H1 (cell line): ENCODE measurements at regions not wholly inside any gene's neighbourhood (a gene's known extent, or its start where the extent isn't known, plus 50 kb on each side); places are given as distances from the start of the nearest gene placed in this dataset.

Source experiments
- CTCF ChIA-PET: fragments of 300-600 bp; sonication (Branson Sonifier 250); formaldehyde crosslinking; loops from one replicate; lab custom pipeline; 2021; ENCODE audit not compliant: partially characterized antibody; lab: Charles Lee
- POLR2A ChIA-PET: fragments of 300-600 bp; sonication (Branson Sonifier 250); formaldehyde crosslinking; loops from one replicate; lab custom pipeline; 2021; ENCODE audit warnings: inconsistent platforms; ENCODE audit not compliant: partially characterized antibody; lab: Charles Lee
- DNase-seq, 2 experiments: peaks; one replicate each; pipeline versions ENCODE4 v3.0.0 to v3.0.0-alpha.2; 2010 to 2022; ENCODE audit warnings: low spot score in 2 of 2, low read depth in 1 of 2, mixed read lengths in 1 of 2
- FAIRE-seq: peaks from 2 replicates; lab custom pipeline; 2011; peaks lifted over from hg19 to GRCh38; lab: Jason Lieb, UNC
- H2AFZ ChIP-seq: 2 replicates; pipeline ENCODE4 v1.8.1; 2012; ENCODE audit warnings: low read length, inconsistent platforms
- H2AK5ac ChIP-seq: 2 replicates; pipeline ENCODE4 v1.6.1; 2013; ENCODE audit warnings: low read depth, low read length
- H2BK120ac ChIP-seq: replicated peaks from 2 replicates; pipeline ENCODE3; 2013; ENCODE audit warnings: low read depth, low read length, inconsistent platforms
- H2BK12ac ChIP-seq: 2 replicates; pipeline ENCODE4 v1.6.1; 2013; ENCODE audit warnings: low read depth, low read length
- H2BK15ac ChIP-seq: 2 replicates; pipeline ENCODE4 v1.6.1; 2013; ENCODE audit warnings: low read length
- H2BK20ac ChIP-seq: 2 replicates; pipeline ENCODE4 v1.6.1; 2013; ENCODE audit warnings: low read length
- H2BK5ac ChIP-seq: 2 replicates; pipeline ENCODE4 v1.6.1; 2013; ENCODE audit warnings: low read depth, low read length
- H3K14ac ChIP-seq: 2 replicates; pipeline ENCODE4 v1.6.1; 2013; ENCODE audit warnings: inconsistent platforms; ENCODE audit not compliant: insufficient read length
- H3K18ac ChIP-seq: 2 replicates; pipeline ENCODE4 v1.6.1; 2013; ENCODE audit warnings: low read length; ENCODE audit errors: extremely low read depth
- H3K23ac ChIP-seq: 2 replicates; pipeline ENCODE4 v1.6.1; 2013; ENCODE audit warnings: inconsistent platforms; ENCODE audit not compliant: insufficient read length
- H3K23me2 ChIP-seq: 2 replicates; pipeline ENCODE4 v1.6.1; 2013; ENCODE audit warnings: low read depth, low read length
- H3K27ac ChIP-seq: 2 replicates; pipeline ENCODE4 v1.6.1; 2011; ENCODE audit warnings: low read depth, low read length, inconsistent platforms
- H3K27me3 ChIP-seq, 4 experiments: replicated peaks in 1 of 4; 1 replicate in 1 of 4; 2 replicates in 3 of 4; pipeline versions ENCODE4 v1.6.1 to v1.8.1; 2011 to 2013; ENCODE audit warnings: low read length in 3 of 4, mild to moderate bottlenecking in 3 of 4, inconsistent platforms in 2 of 4, mixed read lengths in 2 of 4, moderate library complexity in 1 of 4; ENCODE audit not compliant: control insufficient read depth in 3 of 4, insufficient read depth in 3 of 4; ENCODE audit errors: extremely low read depth in 1 of 4
- H3K36me3 ChIP-seq, 4 experiments: 2 replicates each; pipeline versions ENCODE4 v1.6.1 to v1.8.1; 2011 to 2013; ENCODE audit warnings: mild to moderate bottlenecking in 4 of 4, low read length in 3 of 4, moderate library complexity in 2 of 4, control low read depth in 1 of 4, inconsistent platforms in 1 of 4; ENCODE audit not compliant: insufficient read depth in 4 of 4, control insufficient read depth in 2 of 4
- H3K4ac ChIP-seq: replicated peaks from 2 replicates; pipeline ENCODE3; 2013; ENCODE audit warnings: low read length, low read depth, mixed read lengths, inconsistent platforms; ENCODE audit not compliant: insufficient read length
- H3K4me1 ChIP-seq, 4 experiments: replicated peaks in 1 of 4; 1 replicate in 1 of 4; 2 replicates in 3 of 4; pipeline versions ENCODE4 v1.6.1 to v1.8.1; 2011 to 2013; ENCODE audit warnings: low read length in 3 of 4, inconsistent platforms in 2 of 4, mixed read lengths in 1 of 4; ENCODE audit not compliant: insufficient read depth in 4 of 4, control insufficient read depth in 3 of 4
- H3K4me2 ChIP-seq, 2 experiments: 2 replicates each; pipeline versions ENCODE4 v1.6.1 to v1.8.1; 2011 to 2013; ENCODE audit warnings: low read depth in 2 of 2, low read length in 2 of 2, control low read depth in 1 of 2, inconsistent platforms in 1 of 2, mild to moderate bottlenecking in 1 of 2; ENCODE audit not compliant: insufficient read depth in 1 of 2
- H3K4me3 ChIP-seq, 4 experiments: fragments of 200-600, 300-600 bp in 1 of 4; sonication (generic), shearing (Covaris generic), sonication (Bioruptor Twin) in 1 of 4; 2 replicates each; pipeline versions ENCODE4 v1.5.1 to v1.8.1; 2011 to 2016; ENCODE audit warnings: low read length in 4 of 4, low read depth in 3 of 4, control low read depth in 2 of 4, inconsistent platforms in 2 of 4, mild to moderate bottlenecking in 2 of 4, mixed read lengths in 1 of 4, moderate library complexity in 1 of 4; ENCODE audit not compliant: insufficient read depth in 2 of 4; ENCODE audit errors: extremely low read depth in 1 of 4
- H3K56ac ChIP-seq: replicated peaks from 2 replicates; pipeline ENCODE3; 2013; ENCODE audit warnings: low read depth, mild to moderate bottlenecking, mixed read lengths, low read length, inconsistent platforms; ENCODE audit not compliant: insufficient read length
- H3K79me1 ChIP-seq: 2 replicates; pipeline ENCODE4 v1.6.1; 2013; ENCODE audit warnings: low read depth, low read length, control low read depth
- H3K79me2 ChIP-seq, 2 experiments: 2 replicates each; pipeline versions ENCODE4 v1.6.1 to v1.8.1; 2012 to 2013; ENCODE audit warnings: low read length in 2 of 2, mild to moderate bottlenecking in 2 of 2, inconsistent platforms in 1 of 2; ENCODE audit not compliant: insufficient read depth in 2 of 2, control insufficient read depth in 1 of 2
- H3K9ac ChIP-seq, 4 experiments: replicated peaks in 1 of 4; 1 replicate in 1 of 4; 2 replicates in 3 of 4; pipeline versions ENCODE4 v1.6.1 to v1.8.1; 2011 to 2013; ENCODE audit warnings: low read depth in 3 of 4, low read length in 3 of 4, control low read depth in 2 of 4, mild to moderate bottlenecking in 2 of 4, moderate library complexity in 2 of 4, inconsistent platforms in 1 of 4; ENCODE audit errors: extremely low read depth in 1 of 4
- H3K9me3 ChIP-seq, 2 experiments: 2 replicates each; pipeline versions ENCODE4 v1.6.1 to v1.8.1; 2012 to 2013; ENCODE audit warnings: mild to moderate bottlenecking in 2 of 2, moderate library complexity in 2 of 2, control low read depth in 1 of 2, inconsistent platforms in 1 of 2, low read depth in 1 of 2, low read length in 1 of 2, mixed read lengths in 1 of 2; ENCODE audit not compliant: insufficient read depth in 2 of 2
- H4K20me1 ChIP-seq, 2 experiments: replicated peaks in 1 of 2; 2 replicates each; pipeline versions ENCODE3 to v1.8.1; 2011 to 2013; ENCODE audit warnings: inconsistent platforms in 2 of 2, low read length in 2 of 2, mild to moderate bottlenecking in 1 of 2; ENCODE audit not compliant: insufficient read depth in 2 of 2, control insufficient read depth in 1 of 2
- H4K5ac ChIP-seq: 2 replicates; pipeline ENCODE4 v1.6.1; 2013; ENCODE audit warnings: low read length, low read depth, mixed read lengths, inconsistent platforms; ENCODE audit not compliant: insufficient read length
- H4K8ac ChIP-seq: 2 replicates; pipeline ENCODE4 v1.8.0; 2013; ENCODE audit warnings: mild to moderate bottlenecking, moderate library complexity, low read length, inconsistent platforms; ENCODE audit not compliant: insufficient read depth; ENCODE audit errors: extremely low read depth
- H4K91ac ChIP-seq: replicated peaks from 2 replicates; pipeline ENCODE3; 2013; ENCODE audit warnings: low read length, mixed read lengths, inconsistent platforms; ENCODE audit not compliant: insufficient read length
- BACH1 ChIP-seq: IDR thresholded peaks from 2 replicates; pipeline ENCODE4 v1.6.1; 2012; ENCODE audit warnings: low read length, improper control_type of control experiment
- BRCA1 ChIP-seq: IDR thresholded peaks from 2 replicates; pipeline ENCODE4 v1.6.1; 2012; ENCODE audit warnings: low read depth, low read length, improper control_type of control experiment
- CBX8 ChIP-seq: fragments of 300-800, 300-1000 bp; sonication (generic); IDR thresholded peaks from 2 replicates; pipeline ENCODE4 v1.7.1; 2016; ENCODE audit warnings: low read depth, low read length, borderline replicate concordance
- CEBPB ChIP-seq: IDR thresholded peaks from 2 replicates; pipeline ENCODE4 v1.6.1; 2012; ENCODE audit warnings: low read depth, low read length
- CHD2 ChIP-seq: IDR thresholded peaks from 2 replicates; pipeline ENCODE4 v1.6.1; 2012; ENCODE audit warnings: low read length, improper control_type of control experiment
- KDM4A ChIP-seq: IDR thresholded peaks from one replicate; pipeline ENCODE4 v1.7.1; 2012; ENCODE audit warnings: low read depth, mild to moderate bottlenecking, moderate library complexity, low read length, inconsistent platforms; ENCODE audit not compliant: severe bottlenecking
- PHF8 ChIP-seq: fragments of 200-600 bp; sonication (generic); conservative IDR thresholded peaks from 2 replicates; pipeline ENCODE4 v1.7.1; 2012; ENCODE audit warnings: low read depth, mild to moderate bottlenecking, inconsistent platforms, low read length, moderate library complexity
- RNF2 ChIP-seq: fragments of 200-900, 300-1000 bp; sonication (generic); IDR thresholded peaks from 2 replicates; pipeline ENCODE4 v1.7.1; 2016; ENCODE audit warnings: borderline replicate concordance, low read depth, mild to moderate bottlenecking, antibody characterized with exemption, low read length; ENCODE audit not compliant: poor library complexity, severe bottlenecking; ENCODE audit errors: missing control alignments
- RXRA ChIP-seq: IDR thresholded peaks from 2 replicates; pipeline ENCODE4 v1.6.1; 2011; ENCODE audit warnings: low read depth, mild to moderate bottlenecking, low read length, moderate library complexity; ENCODE audit not compliant: insufficient read depth
- SP2 ChIP-seq: IDR thresholded peaks from 2 replicates; pipeline ENCODE4 v1.6.1; 2012; ENCODE audit warnings: mild to moderate bottlenecking, low read length, inconsistent platforms
- SRF ChIP-seq: IDR thresholded peaks from 2 replicates; pipeline ENCODE4 v1.6.1; 2011; ENCODE audit warnings: mild to moderate bottlenecking, low read depth, low read length, moderate library complexity
- WGBS, 2 experiments: shearing (Covaris generic) in 1 of 2; methylation state at CpG; one replicate each; pipeline versions ENCODE4 v1.1.6 to v1.1.7; 2013 to 2015; ENCODE audit warnings: low lambda C conversion rate in 2 of 2, mixed read lengths in 2 of 2, inconsistent platforms in 1 of 2, low coverage in 1 of 2, missing lambda C conversion rate in 1 of 2; ENCODE audit not compliant: insufficient replicate concordance in 2 of 2, insufficient coverage in 1 of 2, insufficient read length in 1 of 2; ENCODE audit errors: extremely low coverage in 1 of 2, missing lambda C conversion rate in 1 of 2; 5-methylcytosine and 5-hydroxymethylcytosine counted together
- TF ChIP-seq, protein P1 (sequence below): IDR thresholded peaks from 2 replicates; pipeline ENCODE4 v1.6.1; 2011; ENCODE audit warnings: low read depth, mild to moderate bottlenecking, low read length; ENCODE audit not compliant: insufficient read depth
- TF ChIP-seq, protein P2 (sequence below): IDR thresholded peaks from 2 replicates; pipeline ENCODE4 v1.6.1; 2011; ENCODE audit warnings: low read length, improper control_type of control experiment

DNA sequence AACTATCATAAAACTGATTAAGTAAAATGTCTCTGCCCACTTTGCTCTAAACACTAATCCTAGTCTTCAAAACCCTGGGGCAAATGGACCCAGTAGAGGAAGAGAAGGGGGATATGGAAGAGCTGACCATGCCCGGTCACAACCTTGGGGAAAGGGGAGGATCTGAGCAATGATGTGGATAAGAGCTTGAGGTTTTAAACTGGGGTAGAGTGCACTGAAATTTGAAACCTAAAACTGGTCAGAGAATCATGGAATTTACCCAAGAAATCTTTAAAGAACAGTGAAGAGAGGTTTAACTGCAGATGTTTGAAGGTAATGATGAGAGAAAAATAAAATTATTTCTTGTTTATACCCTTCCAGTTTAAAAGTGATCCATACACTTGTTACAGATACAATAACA, 110.8 kb downstream of the MRPS30 start:
- H2BK120ac ChIP-seq = no peak overlapping the region
- H2BK12ac ChIP-seq = no peak overlapping the region
- no peaks in the 10 kb centered on the region for H4K20me1 ChIP-seq
- no peak overlapping the region for H4K91ac ChIP-seq
- ChIA-PET CTCF (interaction anchor here (0.6 to 1.8 kb wide), 3 partner anchors 11 to 28 kb away, joined by 3 to 10 read pairs (median 4); no protein-coding TSS in a partner anchor), POLR2A (no interaction called here)
- no peak overlapping the region for H2BK15ac ChIP-seq
- WGBS, 2 experiments = 100% methylated on average over 1 of the region's 1 CpG; no CpG with 5 or more reads in 1 of the 2 experiments
- no peak overlapping the region for H3K4me2 ChIP-seq
- no peak overlapping the region for H3K4me3 ChIP-seq
- H3K79me2 ChIP-seq = no peaks in the 10 kb centered on the region
- no peak overlapping the region for H3K18ac ChIP-seq
- H3K56ac ChIP-seq = no peak overlapping the region
- no peaks in the 10 kb centered on the region for H3K23me2 ChIP-seq
- no peak for FAIRE-seq
- H3K9me3 ChIP-seq = 0 out of 4 replicates have a peak, but pooled peaks cover 0 to 2% of the 10 kb centered on the region in 2 experiments
- H2BK5ac ChIP-seq = no peak overlapping the region
- 0 out of 2 replicates have a peak overlapping the region, but pooled peaks have one; percentile 89 for H2AFZ ChIP-seq
- no peak overlapping the region for H3K27ac ChIP-seq
- no peak overlapping the region for H4K5ac ChIP-seq
- H3K36me3 ChIP-seq = no peaks in the 10 kb centered on the region
- H3K4ac ChIP-seq = no peak overlapping the region
- no peak for DNase-seq
- no peak overlapping the region for H3K9ac ChIP-seq
- H2AK5ac ChIP-seq = no peak overlapping the region
- H2BK20ac ChIP-seq = no peak overlapping the region
- no peak overlapping the region for H3K23ac ChIP-seq
- H4K8ac ChIP-seq = no peak overlapping the region
- no peak overlapping the region for H3K14ac ChIP-seq
- no peaks in the 10 kb centered on the region for H3K27me3 ChIP-seq
- H3K4me1 ChIP-seq = no peaks in the 10 kb centered on the region
- no peaks in the 10 kb centered on the region for H3K79me1 ChIP-seq
- TF ChIP-seq KDM4A = no peak
- no peak for TF ChIP-seq SP2
- TF ChIP-seq SRF = no peak
- no peak for TF ChIP-seq CHD2
- no peak for TF ChIP-seq BRCA1
- TF ChIP-seq, protein P1, sequence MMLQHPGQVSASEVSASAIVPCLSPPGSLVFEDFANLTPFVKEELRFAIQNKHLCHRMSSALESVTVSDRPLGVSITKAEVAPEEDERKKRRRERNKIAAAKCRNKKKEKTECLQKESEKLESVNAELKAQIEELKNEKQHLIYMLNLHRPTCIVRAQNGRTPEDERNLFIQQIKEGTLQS = no peak
- no peak for TF ChIP-seq RNF2
- no peak for TF ChIP-seq CEBPB
- TF ChIP-seq BACH1 = no peak
- no peak for TF ChIP-seq CBX8
- no peak for TF ChIP-seq PHF8
- TF ChIP-seq RXRA = no peak
- TF ChIP-seq, protein P2, sequence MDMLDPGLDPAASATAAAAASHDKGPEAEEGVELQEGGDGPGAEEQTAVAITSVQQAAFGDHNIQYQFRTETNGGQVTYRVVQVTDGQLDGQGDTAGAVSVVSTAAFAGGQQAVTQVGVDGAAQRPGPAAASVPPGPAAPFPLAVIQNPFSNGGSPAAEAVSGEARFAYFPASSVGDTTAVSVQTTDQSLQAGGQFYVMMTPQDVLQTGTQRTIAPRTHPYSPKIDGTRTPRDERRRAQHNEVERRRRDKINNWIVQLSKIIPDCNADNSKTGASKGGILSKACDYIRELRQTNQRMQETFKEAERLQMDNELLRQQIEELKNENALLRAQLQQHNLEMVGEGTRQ = no peak
